ENCODE measurements at regions not wholly inside any gene's neighbourhood (a gene's known extent, or its start where the extent isn't known, plus 50 kb on each side); places are given as distances from the start of the nearest gene placed in this dataset.

GRCh38 chr5:117414926-117415325 is 840.3 kb upstream of the SEMA6A start:
- FAIRE-seq (no peak), DNase-seq (ENCODE audit: low read depth) (peak; percentile 61)
- Histone ChIP-seq H3K4me3 (ENCODE audit: low read depth, low read length) (no peak overlapping the region), H3K36me3 (ENCODE audit: control insufficient read depth, insufficient read depth, low read length) (no peaks in the 10 kb centered on the region), H3K27me3 (ENCODE audit: control insufficient read depth, insufficient read depth, low read length) (no peaks in the 10 kb centered on the region)
- no peak for TF ChIP-seq CTCF (IDR thresholded peaks at IDR 0.05; ENCODE audit: insufficient read depth, low read length, severe bottlenecking)

GRCh38 chr5:117411701-117412100 is 837.1 kb upstream of the SEMA6A start:
- FAIRE-seq = no peak

GRCh38 chr5:117405197-117405596 is 830.6 kb upstream of the SEMA6A start:
- DNase-seq (ENCODE audit: low read depth) (no peak), FAIRE-seq (no peak)
- no peak for TF ChIP-seq CTCF (IDR thresholded peaks at IDR 0.05; ENCODE audit: insufficient read depth, low read length, severe bottlenecking)
- Histone ChIP-seq H3K4me3 (ENCODE audit: low read depth, low read length) (no peak overlapping the region), H3K36me3 (ENCODE audit: control insufficient read depth, insufficient read depth, low read length) (no peaks in the 10 kb centered on the region), H3K27me3 (ENCODE audit: control insufficient read depth, insufficient read depth, low read length) (no peaks in the 10 kb centered on the region)

More at GRCh38 chr5:117411701-117412100, 837.1 kb upstream of the SEMA6A start:
- no peak overlapping the region for H3K4me3 ChIP-seq (ENCODE audit: low read depth, low read length)
- DNase-seq (ENCODE audit: low read depth) = peak; percentile 30
- no peak for TF ChIP-seq CTCF (IDR thresholded peaks at IDR 0.05; ENCODE audit: insufficient read depth, low read length, severe bottlenecking)
- H3K27me3 ChIP-seq (ENCODE audit: control insufficient read depth, insufficient read depth, low read length) = no peaks in the 10 kb centered on the region
- H3K36me3 ChIP-seq (ENCODE audit: control insufficient read depth, insufficient read depth, low read length) = no peaks in the 10 kb centered on the region

GRCh38 chr5:117394506-117395157 is 820.0 kb upstream of the SEMA6A start:
- FAIRE-seq = no peak
- Histone ChIP-seq H3K36me3 (ENCODE audit: control insufficient read depth, insufficient read depth, low read length) (no peaks in the 10 kb centered on the region), H3K27me3 (ENCODE audit: control insufficient read depth, insufficient read depth, low read length) (no peaks in the 10 kb centered on the region), H3K4me3 (ENCODE audit: low read depth, low read length) (no peak overlapping the region)
- no peak for TF ChIP-seq CTCF (IDR thresholded peaks at IDR 0.05; ENCODE audit: insufficient read depth, low read length, severe bottlenecking)
- no peak for DNase-seq (ENCODE audit: low read depth)

GRCh38 chr5:117393125-117393524 is 818.5 kb upstream of the SEMA6A start:
- no peak for DNase-seq (ENCODE audit: low read depth)
- FAIRE-seq = no peak

More at GRCh38 chr5:117393125-117393524, 818.5 kb upstream of the SEMA6A start:
- H3K36me3 ChIP-seq (ENCODE audit: control insufficient read depth, insufficient read depth, low read length) = no peaks in the 10 kb centered on the region
- no peak overlapping the region for H3K4me3 ChIP-seq (ENCODE audit: low read depth, low read length)
- H3K27me3 ChIP-seq (ENCODE audit: control insufficient read depth, insufficient read depth, low read length) = no peaks in the 10 kb centered on the region
- no peak for TF ChIP-seq CTCF (IDR thresholded peaks at IDR 0.05; ENCODE audit: insufficient read depth, low read length, severe bottlenecking)

Data from bronchial epithelial cell (primary cell).